Calu3 (cell line): ENCODE measurements at regions not wholly inside any gene's neighbourhood (a gene's known extent, or its start where the extent isn't known, plus 50 kb on each side); places are given as distances from the start of the nearest gene placed in this dataset.

ENCODE experiments used
- BruUV-seq: library from RNA; stranded (reverse); fragments of 400-500 nt; replicated peaks from 2 replicates; lab custom pipeline; 2021; lab: Mats Ljungman, UMichigan
- CTCF ChIA-PET: fragments of 300-600 bp; sonication (Branson Sonifier 250); formaldehyde crosslinking; loops from one replicate; lab custom pipeline; 2022; ENCODE audit warnings: antibody characterized with exemption; lab: Charles Lee
- DNase-seq: peaks from one replicate; pipeline ENCODE4 v3.0.0; 2022
- H3K27ac Mint-ChIP-seq: one replicate; pipeline ENCODE4 v1.8.0; 2022; ENCODE audit warnings: mixed read lengths; ENCODE audit not compliant: unreplicated experiment
- H3K27me3 Mint-ChIP-seq: one replicate; pipeline ENCODE4 v1.8.0; 2022; ENCODE audit warnings: mixed read lengths; ENCODE audit not compliant: unreplicated experiment
- H3K36me3 Mint-ChIP-seq: one replicate; pipeline ENCODE4 v1.8.0; 2022; ENCODE audit warnings: mild to moderate bottlenecking, moderate library complexity, mixed read lengths; ENCODE audit not compliant: insufficient read depth, unreplicated experiment
- H3K4me1 Mint-ChIP-seq: one replicate; pipeline ENCODE4 v1.8.0; 2022; ENCODE audit warnings: mild to moderate bottlenecking, low read depth, mixed read lengths; ENCODE audit not compliant: unreplicated experiment
- H3K4me3 Mint-ChIP-seq: one replicate; pipeline ENCODE4 v1.8.0; 2022; ENCODE audit warnings: mild to moderate bottlenecking, low read depth, moderate library complexity, mixed read lengths; ENCODE audit not compliant: unreplicated experiment
- H3K9me3 Mint-ChIP-seq: one replicate; pipeline ENCODE4 v1.8.0; 2022; ENCODE audit warnings: low read depth, mixed read lengths; ENCODE audit not compliant: unreplicated experiment
- CTCF ChIP-seq: fragments of 200-600 bp; IDR thresholded peaks from one replicate; pipeline ENCODE4 v1.8.0; 2022; ENCODE audit warnings: antibody characterized with exemption; ENCODE audit not compliant: unreplicated experiment
- intact Hi-C: fragments of 100-400 bp; cut with micrococcal nuclease; formaldehyde crosslinking; loops from one replicate; pipeline ENCODE4 v1.10.0; 2022; ENCODE audit not compliant: unreplicated experiment

GRCh38 chr9:31683116-31683515, 701.3 kb upstream of the ACO1 start:
- H3K27me3 Mint-ChIP-seq: no peaks in the 10 kb centered on the region
- TF ChIP-seq CTCF: no peak
- no peak overlapping the region for H3K4me3 Mint-ChIP-seq
- peaks cover 2% of the 10 kb centered on the region for H3K9me3 Mint-ChIP-seq
- no TSS peak for BruUV-seq
- H3K27ac Mint-ChIP-seq: no peak overlapping the region
- CTCF ChIA-PET: no interaction called here
- no peak for DNase-seq
- H3K4me1 Mint-ChIP-seq: no peaks in the 10 kb centered on the region
- intact Hi-C loops: no loop called here
- H3K36me3 Mint-ChIP-seq: no peaks in the 10 kb centered on the region

- Mint-ChIP-seq H3K27ac (no peak overlapping the region), H3K4me3 (no peak overlapping the region), H3K9me3 (no peaks in the 10 kb centered on the region), H3K4me1 (no peaks in the 10 kb centered on the region), H3K36me3 (no peaks in the 10 kb centered on the region), H3K27me3 (no peaks in the 10 kb centered on the region)
- TF ChIP-seq CTCF: no peak
- BruUV-seq: no TSS peak
- no peak for DNase-seq
- CTCF ChIA-PET: no interaction called here
- intact Hi-C loops: no loop called here
Measured at GRCh38 chr9:31697956-31698355, 686.5 kb upstream of the ACO1 start.

GRCh38 chr9:31699836-31700235, 684.6 kb upstream of the ACO1 start:
- no peaks in the 10 kb centered on the region for H3K36me3 Mint-ChIP-seq
- no peaks in the 10 kb centered on the region for H3K4me1 Mint-ChIP-seq
- no peaks in the 10 kb centered on the region for H3K9me3 Mint-ChIP-seq
- no peaks in the 10 kb centered on the region for H3K27me3 Mint-ChIP-seq
- intact Hi-C loops: no loop called here
- CTCF ChIA-PET: no interaction called here
- H3K27ac Mint-ChIP-seq: no peak overlapping the region
- H3K4me3 Mint-ChIP-seq: no peak overlapping the region
- no TSS peak for BruUV-seq
- no peak for TF ChIP-seq CTCF
- DNase-seq: no peak

- H3K9me3 Mint-ChIP-seq: no peaks in the 10 kb centered on the region
- H3K4me3 Mint-ChIP-seq: no peak overlapping the region
- no peak for TF ChIP-seq CTCF
- no TSS peak for BruUV-seq
- H3K36me3 Mint-ChIP-seq: no peaks in the 10 kb centered on the region
- DNase-seq: no peak
- H3K27ac Mint-ChIP-seq: no peak overlapping the region
- no peaks in the 10 kb centered on the region for H3K27me3 Mint-ChIP-seq
- H3K4me1 Mint-ChIP-seq: no peaks in the 10 kb centered on the region
- CTCF ChIA-PET: no interaction called here
- intact Hi-C loops: no loop called here
Measured at GRCh38 chr9:31700252-31701045, 684.0 kb upstream of the ACO1 start.
